ENCODE measurements at regions not wholly inside any gene's neighbourhood (a gene's known extent, or its start where the extent isn't known, plus 50 kb on each side); places are given as distances from the start of the nearest gene placed in this dataset.

- Histone ChIP-seq H3K23ac (ENCODE audit: insufficient read length, low read depth, low read length) (no peak overlapping the region), H3T11ph (ENCODE audit: low read length) (no peak overlapping the region), H4K5ac (ENCODE audit: insufficient read length, low read depth, low read length) (no peak overlapping the region), H2BK15ac (ENCODE audit: low read depth, low read length) (no peak overlapping the region), H3K4me2 (ENCODE audit: insufficient read depth, insufficient read length, low read length) (no peak overlapping the region), H3K56ac (ENCODE audit: insufficient read length, low read depth, low read length) (no peak overlapping the region), H4K8ac (replicated peaks; ENCODE audit: insufficient read length, low read depth, low read length) (no peak overlapping the region), H2AFZ (ENCODE audit: low read length) (no peak overlapping the region), H2BK5ac (ENCODE audit: insufficient read length, low read length) (no peak overlapping the region), H3K18ac (ENCODE audit: insufficient read length, low read depth, low read length) (no peak overlapping the region), H4K91ac (ENCODE audit: insufficient read length, low read depth, low read length) (no peak overlapping the region), H3K27me3 (ENCODE audit: insufficient read depth, low read length) (no peaks in the 10 kb centered on the region), H4K20me1 (ENCODE audit: control insufficient read depth, insufficient read depth, insufficient read length) (no peaks in the 10 kb centered on the region), H3K9ac (ENCODE audit: extremely low read depth, insufficient read length, low read length) (no peak overlapping the region), H2BK120ac (ENCODE audit: low read depth, low read length, poor library complexity, severe bottlenecking) (no peak overlapping the region), H3K4me1 (ENCODE audit: insufficient read depth, low read length) (peaks cover 3% of the 10 kb centered on the region; the same call in 1 of the 2 replicates), H3K27ac (ENCODE audit: insufficient read length, low read depth, low read length) (no peak overlapping the region), H3K9me3 (ENCODE audit: control insufficient read depth, low read depth, low read length) (no peaks in the 10 kb centered on the region), H3K79me2 (ENCODE audit: insufficient read depth, low read length) (no peaks in the 10 kb centered on the region), H3K23me2 (ENCODE audit: insufficient read length, low read depth, low read length, poor library complexity, severe bottlenecking) (no peaks in the 10 kb centered on the region), H3K4ac (ENCODE audit: low read depth, low read length) (no peak overlapping the region), H2BK20ac (ENCODE audit: low read depth, low read length, poor library complexity, severe bottlenecking) (no peak overlapping the region), H2AK5ac (ENCODE audit: insufficient read length, low read length) (no peak overlapping the region), H3K14ac (ENCODE audit: insufficient read depth, low read length) (no peak overlapping the region), H3K79me1 (ENCODE audit: insufficient read depth, low read depth, low read length, poor library complexity, severe bottlenecking) (no peaks in the 10 kb centered on the region), H2BK12ac (ENCODE audit: insufficient read length, low read depth, low read length) (no peak overlapping the region)
- Mint-ChIP-seq H3K36me3 (ENCODE audit: insufficient read depth in 1 of 3, low read depth in 3 of 3) (no peaks in the 10 kb centered on the region; a peak in 1 of 7 replicates), H3K4me1 (peaks cover 17 to 24% of the 10 kb centered on the region in 2 experiments), H3K4me3 (no peak overlapping the region), H3K9me3 (no peaks in the 10 kb centered on the region), H3K27me3 (ENCODE audit: low read depth) (no peaks in the 10 kb centered on the region), H3K27ac (peak overlapping the region; percentile 14 to 46 (median 32); a peak in 5 of 7 replicates)
- WGBS (ENCODE audit: extremely low coverage, insufficient read length, low lambda C conversion rate) = no CpG with 5 or more reads among the region's 2 CpGs
- TF ChIP-seq, protein P1, sequence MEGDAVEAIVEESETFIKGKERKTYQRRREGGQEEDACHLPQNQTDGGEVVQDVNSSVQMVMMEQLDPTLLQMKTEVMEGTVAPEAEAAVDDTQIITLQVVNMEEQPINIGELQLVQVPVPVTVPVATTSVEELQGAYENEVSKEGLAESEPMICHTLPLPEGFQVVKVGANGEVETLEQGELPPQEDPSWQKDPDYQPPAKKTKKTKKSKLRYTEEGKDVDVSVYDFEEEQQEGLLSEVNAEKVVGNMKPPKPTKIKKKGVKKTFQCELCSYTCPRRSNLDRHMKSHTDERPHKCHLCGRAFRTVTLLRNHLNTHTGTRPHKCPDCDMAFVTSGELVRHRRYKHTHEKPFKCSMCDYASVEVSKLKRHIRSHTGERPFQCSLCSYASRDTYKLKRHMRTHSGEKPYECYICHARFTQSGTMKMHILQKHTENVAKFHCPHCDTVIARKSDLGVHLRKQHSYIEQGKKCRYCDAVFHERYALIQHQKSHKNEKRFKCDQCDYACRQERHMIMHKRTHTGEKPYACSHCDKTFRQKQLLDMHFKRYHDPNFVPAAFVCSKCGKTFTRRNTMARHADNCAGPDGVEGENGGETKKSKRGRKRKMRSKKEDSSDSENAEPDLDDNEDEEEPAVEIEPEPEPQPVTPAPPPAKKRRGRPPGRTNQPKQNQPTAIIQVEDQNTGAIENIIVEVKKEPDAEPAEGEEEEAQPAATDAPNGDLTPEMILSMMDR (conservative IDR thresholded peaks at IDR 0.05) = no peak
- no peak for DNase-seq
Measured at GRCh38 chr10:107529350-107529749, 364.8 kb upstream of the SORCS1 start.

Measured in H9 (cell line).